ENCODE measurements at regions not wholly inside any gene's neighbourhood (a gene's known extent, or its start where the extent isn't known, plus 50 kb on each side); places are given as distances from the start of the nearest gene placed in this dataset.

DNA sequence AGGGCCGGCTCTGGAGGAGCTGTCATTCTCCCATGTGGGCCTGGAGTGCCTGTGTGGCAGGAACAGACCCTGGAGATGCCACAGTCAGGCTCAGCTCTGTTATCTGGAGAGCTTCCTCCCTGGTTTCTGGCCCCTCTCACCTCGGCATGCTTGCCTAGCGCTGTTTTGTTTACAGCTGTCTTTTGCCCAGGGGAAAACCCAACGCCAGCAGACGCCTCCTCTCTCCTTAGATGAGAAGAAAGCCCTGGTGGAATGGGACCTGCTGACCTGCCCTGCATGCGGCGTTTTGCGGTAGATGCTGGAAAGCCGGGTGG lies 104.9 kb downstream of the CRYAA start:
- Histone ChIP-seq H3K36me3 (ENCODE audit: control insufficient read depth in 2 of 2, extremely low read depth in 1 of 2, insufficient read depth in 2 of 2, low read length in 2 of 2) (no peaks in the 10 kb centered on the region), H3K79me2 (ENCODE audit: control insufficient read depth, insufficient read depth, low read length) (no peaks in the 10 kb centered on the region), H3K27ac (ENCODE audit: insufficient read depth, low read depth, low read length) (no peak overlapping the region), H3K9me1 (replicated peaks; ENCODE audit: control insufficient read depth, extremely low read depth, insufficient read depth, low read length) (no peaks in the 10 kb centered on the region), H3K9me3 (replicated peaks; ENCODE audit: control insufficient read depth, insufficient read depth, low read length) (no peaks in the 10 kb centered on the region), H2AFZ (ENCODE audit: low read depth, low read length) (no peak overlapping the region), H3K4me1 (ENCODE audit: control insufficient read depth, extremely low read depth, insufficient read depth, low read length) (no peaks in the 10 kb centered on the region), H4K20me1 (replicated peaks; ENCODE audit: control insufficient read depth, extremely low read depth, insufficient read depth, low read length) (no peaks in the 10 kb centered on the region), H3K4me2 (ENCODE audit: insufficient read depth, low read length) (no peak overlapping the region), H3K27me3 (ENCODE audit: control insufficient read depth in 2 of 2, insufficient read depth in 2 of 2, low read length in 2 of 2) (peaks cover 0 to 3% of the 10 kb centered on the region in 2 experiments), H3K4me3 (replicated peaks in 1 of 3; ENCODE audit: insufficient read depth in 1 of 3, low read depth in 1 of 3, low read length in 3 of 3) (no peak overlapping the region), H3K9ac (replicated peaks; ENCODE audit: extremely low read depth, insufficient read depth, low read length) (no peak overlapping the region)
- FAIRE-seq (no peak), DNase-seq (ENCODE audit: low read depth, low spot score) (no peak)
- CTCF ChIA-PET: interaction anchor here (0.9 kb wide), 1 partner anchor 9 kb away, joined by 3 read pairs; no protein-coding TSS in a partner anchor
- TF ChIP-seq POLR2A (IDR thresholded peaks at IDR 0.05; ENCODE audit: low read depth, low read length): no peak
- TF ChIP-seq POLR2AphosphoS5 (IDR thresholded peaks at IDR 0.05; ENCODE audit: insufficient read depth, low read depth, low read length): no peak
- no peak for TF ChIP-seq EZH2 (IDR thresholded peaks at IDR 0.05; ENCODE audit: borderline replicate concordance, low read depth, low read length, severe bottlenecking)
- no peak for TF ChIP-seq MYC (IDR thresholded peaks at IDR 0.05; ENCODE audit: low read depth, low read length)
- TF ChIP-seq, protein P1, sequence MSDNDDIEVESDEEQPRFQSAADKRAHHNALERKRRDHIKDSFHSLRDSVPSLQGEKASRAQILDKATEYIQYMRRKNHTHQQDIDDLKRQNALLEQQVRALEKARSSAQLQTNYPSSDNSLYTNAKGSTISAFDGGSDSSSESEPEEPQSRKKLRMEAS (IDR thresholded peaks at IDR 0.05; ENCODE audit: insufficient read depth, insufficient read length): no peak
- POLR2A ChIA-PET: no interaction called here
- BruUV-seq (replicated peaks): no TSS peak
- intact Hi-C loops (cut with micrococcal nuclease): no loop called here
- dilution Hi-C loops (cut with MboI; ENCODE audit: extremely low pct_ligation_motif_present, low sequenced_read_pairs): no loop called here

DNA sequence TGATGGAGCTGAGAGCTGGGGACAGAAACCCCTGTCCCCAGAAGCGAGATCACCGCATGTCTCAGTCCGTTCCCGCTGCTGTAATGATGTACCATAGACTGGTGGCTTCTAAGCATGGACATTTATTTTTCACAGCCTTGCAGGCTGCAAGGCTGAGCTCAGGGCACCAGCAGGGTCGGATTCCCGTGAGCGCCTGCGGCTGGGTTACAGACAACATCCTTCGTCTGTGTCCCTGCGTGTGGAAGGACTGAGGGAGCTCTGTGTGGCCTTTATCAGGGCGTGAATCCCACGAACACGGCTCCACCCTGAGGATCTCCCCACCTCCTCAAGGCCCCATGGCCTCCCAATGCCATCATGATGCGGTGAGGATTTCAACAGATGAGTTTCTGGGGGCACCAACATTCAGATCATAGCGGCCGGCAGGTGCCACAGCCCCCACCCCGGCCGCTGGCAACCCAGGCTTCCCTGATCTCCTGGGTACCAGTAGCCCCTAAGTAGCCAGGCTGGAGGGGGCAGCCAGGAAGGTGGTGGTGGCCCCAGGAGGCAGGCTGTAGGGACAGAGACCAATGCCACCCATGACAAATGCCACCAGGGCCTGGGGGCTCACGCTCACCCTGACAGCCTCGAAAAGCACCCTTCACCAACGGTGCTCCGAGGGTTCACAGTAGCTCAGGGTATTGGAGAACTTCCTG lies 104.4 kb downstream of the CRYAA start:
- dilution Hi-C loops (cut with MboI; ENCODE audit: extremely low pct_ligation_motif_present, low sequenced_read_pairs): no loop called here
- intact Hi-C loops (cut with micrococcal nuclease): no loop called here
- H3K9me1 ChIP-seq (replicated peaks; ENCODE audit: control insufficient read depth, extremely low read depth, insufficient read depth, low read length): no peaks in the 10 kb centered on the region
- H3K27ac ChIP-seq (ENCODE audit: insufficient read depth, low read depth, low read length): no peak overlapping the region
- H2AFZ ChIP-seq (ENCODE audit: low read depth, low read length): no peak overlapping the region
- H3K79me2 ChIP-seq (ENCODE audit: control insufficient read depth, insufficient read depth, low read length): no peaks in the 10 kb centered on the region
- no peaks in the 10 kb centered on the region for H3K4me1 ChIP-seq (ENCODE audit: control insufficient read depth, extremely low read depth, insufficient read depth, low read length)
- ChIA-PET CTCF (interaction anchor here (0.9 kb wide), 1 partner anchor 10 kb away, joined by 3 read pairs; no protein-coding TSS in a partner anchor), POLR2A (no interaction called here)
- FAIRE-seq: no peak
- no TSS peak for BruUV-seq (replicated peaks)
- no peaks in the 10 kb centered on the region for H4K20me1 ChIP-seq (replicated peaks; ENCODE audit: control insufficient read depth, extremely low read depth, insufficient read depth, low read length)
- no peak overlapping the region for H3K9ac ChIP-seq (replicated peaks; ENCODE audit: extremely low read depth, insufficient read depth, low read length)
- no peak for TF ChIP-seq GATA2 (IDR thresholded peaks at IDR 0.05; ENCODE audit: insufficient read depth, insufficient read length, low read depth, low read length)
- TF ChIP-seq POLR2AphosphoS5 (IDR thresholded peaks at IDR 0.05; ENCODE audit: insufficient read depth, low read depth, low read length): no peak
- TF ChIP-seq, protein P1 (IDR thresholded peaks at IDR 0.05; ENCODE audit: insufficient read depth, insufficient read length): no peak
- no peak for TF ChIP-seq JUN (IDR thresholded peaks at IDR 0.05; ENCODE audit: borderline replicate concordance, insufficient read depth, insufficient read length, low read depth)
- TF ChIP-seq FOS (IDR thresholded peaks at IDR 0.05; ENCODE audit: borderline replicate concordance, insufficient read depth, low read length): no peak
- TF ChIP-seq MYC (IDR thresholded peaks at IDR 0.05; ENCODE audit: low read depth, low read length): no peak
- TF ChIP-seq POLR2A (IDR thresholded peaks at IDR 0.05; ENCODE audit: low read depth, low read length): no peak
- no peak for TF ChIP-seq EZH2 (IDR thresholded peaks at IDR 0.05; ENCODE audit: borderline replicate concordance, low read depth, low read length, severe bottlenecking)
- TF ChIP-seq, protein P2, sequence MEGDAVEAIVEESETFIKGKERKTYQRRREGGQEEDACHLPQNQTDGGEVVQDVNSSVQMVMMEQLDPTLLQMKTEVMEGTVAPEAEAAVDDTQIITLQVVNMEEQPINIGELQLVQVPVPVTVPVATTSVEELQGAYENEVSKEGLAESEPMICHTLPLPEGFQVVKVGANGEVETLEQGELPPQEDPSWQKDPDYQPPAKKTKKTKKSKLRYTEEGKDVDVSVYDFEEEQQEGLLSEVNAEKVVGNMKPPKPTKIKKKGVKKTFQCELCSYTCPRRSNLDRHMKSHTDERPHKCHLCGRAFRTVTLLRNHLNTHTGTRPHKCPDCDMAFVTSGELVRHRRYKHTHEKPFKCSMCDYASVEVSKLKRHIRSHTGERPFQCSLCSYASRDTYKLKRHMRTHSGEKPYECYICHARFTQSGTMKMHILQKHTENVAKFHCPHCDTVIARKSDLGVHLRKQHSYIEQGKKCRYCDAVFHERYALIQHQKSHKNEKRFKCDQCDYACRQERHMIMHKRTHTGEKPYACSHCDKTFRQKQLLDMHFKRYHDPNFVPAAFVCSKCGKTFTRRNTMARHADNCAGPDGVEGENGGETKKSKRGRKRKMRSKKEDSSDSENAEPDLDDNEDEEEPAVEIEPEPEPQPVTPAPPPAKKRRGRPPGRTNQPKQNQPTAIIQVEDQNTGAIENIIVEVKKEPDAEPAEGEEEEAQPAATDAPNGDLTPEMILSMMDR (IDR thresholded peaks at IDR 0.05; ENCODE audit: extremely low read depth in 1 of 2, insufficient read depth in 1 of 2, low read depth in 1 of 2, low read length in 2 of 2): no peak
- H3K9me3 ChIP-seq (replicated peaks; ENCODE audit: control insufficient read depth, insufficient read depth, low read length): no peaks in the 10 kb centered on the region
- H3K4me2 ChIP-seq (ENCODE audit: insufficient read depth, low read length): no peak overlapping the region
- H3K36me3 ChIP-seq (ENCODE audit: control insufficient read depth in 2 of 2, extremely low read depth in 1 of 2, insufficient read depth in 2 of 2, low read length in 2 of 2): no peaks in the 10 kb centered on the region
- H3K4me3 ChIP-seq (replicated peaks in 1 of 3; ENCODE audit: insufficient read depth in 1 of 3, low read depth in 1 of 3, low read length in 3 of 3): no peak overlapping the region
- DNase-seq (ENCODE audit: low read depth, low spot score): no peak
- peaks cover 0 to 3% of the 10 kb centered on the region in 2 experiments for H3K27me3 ChIP-seq (ENCODE audit: control insufficient read depth in 2 of 2, insufficient read depth in 2 of 2, low read length in 2 of 2)
